GM21526 (cell line): ENCODE measurements at regions not wholly inside any gene's neighbourhood (a gene's known extent, or its start where the extent isn't known, plus 50 kb on each side); places are given as distances from the start of the nearest gene placed in this dataset.

Experiments
- ATAC-seq: cut with Tn5 transposase; IDR thresholded peaks from one replicate; pipeline ENCODE4 v1.9.1; 2021; ENCODE audit warnings: moderate library complexity; ENCODE audit not compliant: unreplicated experiment, low FRiP score

DNA sequence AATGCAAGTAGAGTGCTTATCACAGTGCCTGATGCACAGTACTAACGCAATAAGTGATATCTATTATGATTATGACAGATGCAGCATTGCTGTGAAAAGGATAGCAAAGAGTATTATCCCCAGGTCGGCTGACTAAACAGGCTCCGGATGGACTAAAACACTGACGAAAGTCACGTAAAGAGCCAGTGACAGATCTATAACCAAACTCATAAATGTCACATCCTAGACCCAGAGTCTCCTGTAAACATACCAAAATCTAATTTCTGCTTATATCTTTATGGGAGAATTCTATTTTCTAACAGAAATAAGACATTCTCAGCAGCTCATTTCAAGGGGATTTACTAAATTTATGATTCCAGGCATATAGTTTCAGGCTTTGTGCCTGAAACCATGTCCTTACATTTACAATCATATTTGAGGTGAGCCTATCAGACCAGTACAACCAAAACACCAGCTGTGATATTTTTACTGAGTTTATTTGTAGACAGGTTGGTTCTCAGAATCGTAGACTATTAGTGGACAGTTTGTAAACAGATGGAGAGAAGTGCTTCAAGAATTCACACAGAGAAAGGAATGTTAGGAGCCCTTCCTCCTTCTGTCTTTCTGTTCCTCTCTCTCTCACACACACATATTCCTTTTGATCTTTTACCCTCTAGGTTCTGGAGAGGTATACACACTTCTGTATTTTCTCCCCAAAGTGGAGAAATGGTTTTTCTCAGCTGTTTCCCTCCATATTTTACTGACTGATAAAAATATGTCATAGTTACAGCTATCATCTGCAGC is 52.4 kb upstream of the WDR26 start:
- no peak for ATAC-seq

DNA sequence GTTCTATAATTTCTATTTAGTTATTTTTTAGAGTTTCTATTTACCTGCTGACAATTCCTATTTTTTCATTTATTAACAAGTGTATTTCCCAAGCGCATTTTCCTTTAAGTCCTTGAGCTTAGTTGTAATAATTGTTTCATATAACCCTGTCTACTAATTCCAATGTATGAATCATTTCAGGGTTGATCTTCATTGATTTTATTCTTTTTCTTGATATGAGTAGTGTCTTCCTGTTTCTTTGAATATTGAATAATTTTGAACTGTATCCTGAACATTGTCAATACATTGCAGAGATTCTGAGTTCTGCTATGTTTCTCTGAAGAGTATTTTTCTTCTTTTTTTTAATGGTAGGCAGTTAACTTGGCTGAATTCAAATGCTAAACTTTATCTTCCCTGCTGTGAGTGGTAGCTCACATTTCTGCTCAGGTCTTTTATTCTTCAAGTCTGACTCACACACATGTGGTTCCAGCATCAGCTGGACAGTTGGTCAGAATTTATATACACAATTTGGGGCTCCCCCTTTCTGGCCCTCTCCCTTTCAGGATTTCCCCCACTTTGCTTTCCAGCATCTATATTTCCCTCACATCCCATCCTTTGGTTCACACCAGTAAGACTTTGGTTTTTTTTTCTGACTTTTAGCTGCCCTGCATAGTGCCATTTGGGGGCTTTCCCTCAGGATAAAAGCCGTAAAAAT is 54.4 kb upstream of the WDR26 start:
- ATAC-seq = no peak

DNA sequence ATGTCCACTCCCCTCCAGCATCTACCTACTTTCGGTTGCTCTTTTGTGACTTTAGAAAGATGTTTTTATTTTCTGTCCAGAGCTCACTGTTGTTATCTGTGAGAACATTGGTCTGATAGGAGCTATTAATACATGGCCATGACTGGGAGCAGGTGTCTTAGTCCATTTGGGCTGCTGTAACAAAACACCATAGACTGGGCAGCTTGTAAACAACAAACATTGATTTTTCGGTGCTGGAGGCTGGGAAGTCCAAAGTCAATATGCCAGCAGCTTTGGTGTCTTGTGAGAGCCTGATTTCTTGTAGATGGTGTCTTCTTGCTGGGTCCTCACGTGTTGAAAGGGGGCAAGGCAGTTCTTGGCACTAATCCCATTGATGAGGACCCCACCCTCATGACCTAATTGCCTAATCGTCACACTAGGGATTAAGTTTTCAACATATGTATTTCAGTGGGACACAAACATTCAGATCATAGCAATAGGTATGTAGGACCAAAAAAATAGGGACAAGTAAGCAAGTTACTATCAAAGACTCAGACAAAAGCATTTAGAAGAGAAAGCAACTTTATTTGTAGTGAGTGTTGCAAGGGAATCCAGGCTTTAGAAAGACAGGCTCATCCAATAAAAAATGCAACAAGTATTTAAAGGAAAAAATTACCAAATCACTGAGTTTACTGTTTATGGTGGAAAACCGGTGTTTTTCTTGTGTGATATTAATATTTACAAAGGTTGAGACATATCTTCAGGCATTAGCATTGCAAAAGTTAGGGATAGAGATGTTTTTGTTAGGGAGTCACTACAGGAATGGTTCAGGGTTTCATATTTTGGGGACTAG is 55.2 kb upstream of the WDR26 start:
- no peak for ATAC-seq

DNA sequence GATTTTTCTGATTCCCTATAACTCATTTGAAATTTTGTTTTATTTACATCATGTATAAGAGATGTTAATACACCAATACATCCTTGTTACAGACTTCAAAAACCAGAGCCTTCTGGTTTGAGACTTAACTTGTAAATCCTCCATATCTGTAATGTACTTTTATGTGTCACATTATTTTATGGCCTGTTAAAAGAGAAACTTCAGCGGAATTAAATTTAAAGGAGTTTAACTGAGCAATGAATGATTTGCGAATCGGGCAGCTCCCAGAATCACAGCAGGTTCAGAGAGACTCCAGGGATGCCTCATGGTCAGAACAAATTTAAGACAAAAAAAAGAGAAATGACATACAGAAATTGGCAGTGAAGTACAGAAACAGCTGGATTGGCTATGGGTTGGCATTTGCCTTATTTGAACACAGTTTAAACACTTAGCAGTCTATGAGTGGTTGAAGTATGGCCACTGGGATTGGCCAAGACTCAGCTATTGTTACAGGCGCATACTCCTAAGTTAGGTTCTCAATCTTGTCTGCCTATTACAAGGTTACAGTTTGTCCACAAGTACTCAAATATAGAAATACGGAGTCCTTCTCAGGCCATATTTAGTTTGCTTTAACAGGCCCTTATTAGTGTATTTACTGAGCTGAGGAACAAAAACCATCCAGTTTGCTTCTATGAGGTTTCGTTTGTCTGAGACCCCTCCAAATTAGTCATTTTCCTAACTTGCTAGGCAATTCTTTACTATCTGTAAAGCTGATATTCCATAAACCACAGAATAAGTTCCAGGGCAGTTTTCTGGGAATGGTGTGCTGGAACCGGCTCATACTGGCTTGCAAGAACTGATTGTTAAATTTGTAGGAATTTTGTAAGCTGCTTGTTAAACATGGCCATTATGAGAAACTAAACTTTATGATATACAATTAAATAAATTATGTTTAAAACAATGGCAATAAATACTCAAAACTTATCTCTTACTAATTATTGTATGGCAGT is 56.2 kb upstream of the WDR26 start:
- ATAC-seq = no peak

DNA sequence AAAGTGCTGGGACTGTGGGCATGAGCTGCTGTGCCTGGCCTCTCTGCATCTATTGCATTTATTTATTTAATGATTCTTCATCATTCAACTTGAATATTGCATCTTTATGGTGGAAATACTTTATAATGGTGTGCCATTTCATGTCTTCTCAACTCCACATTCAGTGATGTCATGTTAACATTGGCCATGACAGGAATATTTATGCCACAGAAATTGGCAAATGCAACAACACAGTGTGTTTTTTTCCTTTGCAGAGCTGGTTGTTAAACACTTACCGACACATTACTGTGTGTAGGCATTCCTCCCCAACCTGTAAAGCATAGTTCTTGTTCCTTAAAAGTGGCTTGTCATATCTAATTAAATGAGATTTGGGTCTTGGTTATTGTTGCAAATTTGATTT is 57.4 kb upstream of the WDR26 start:
- ATAC-seq = no peak

DNA sequence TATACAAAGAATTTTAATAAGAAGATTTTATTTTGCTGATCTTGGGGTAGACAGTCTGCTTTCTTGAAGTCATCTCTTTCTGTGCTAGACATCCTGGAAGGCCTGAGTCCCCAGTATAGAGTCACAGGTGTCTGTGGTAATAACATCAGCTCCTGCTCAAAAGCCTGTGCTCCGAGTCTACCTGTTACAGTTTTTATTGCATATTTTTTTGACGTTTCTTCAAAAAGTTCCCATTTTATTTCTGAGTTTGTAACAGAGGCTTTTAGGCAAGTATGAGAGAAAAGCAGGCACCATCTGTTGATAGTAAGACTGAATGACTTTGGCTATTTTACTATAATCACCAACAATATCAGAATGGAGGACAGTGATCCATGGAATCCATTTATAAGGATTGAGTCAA is 58.0 kb upstream of the WDR26 start:
- no peak for ATAC-seq

DNA sequence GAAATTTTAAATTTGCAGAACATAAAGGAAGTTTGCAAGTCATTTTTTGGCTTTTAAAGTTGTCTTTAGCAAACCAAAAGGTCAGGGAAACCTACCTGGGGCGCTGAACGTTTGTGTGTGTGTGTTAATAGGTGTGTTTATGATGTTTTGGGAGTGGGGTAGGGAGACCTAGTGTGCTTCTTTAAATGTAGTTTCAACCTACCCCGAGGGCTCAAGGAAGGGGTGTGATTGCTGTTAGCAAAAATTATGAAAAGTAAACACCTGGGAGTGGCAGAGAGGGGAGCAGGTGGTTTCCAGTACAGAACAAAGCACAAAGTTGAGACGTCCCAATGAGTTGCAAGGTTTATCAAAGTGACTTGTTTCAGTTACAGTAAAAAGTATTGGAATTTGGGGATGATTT is 58.7 kb upstream of the WDR26 start:
- ATAC-seq = no peak

DNA sequence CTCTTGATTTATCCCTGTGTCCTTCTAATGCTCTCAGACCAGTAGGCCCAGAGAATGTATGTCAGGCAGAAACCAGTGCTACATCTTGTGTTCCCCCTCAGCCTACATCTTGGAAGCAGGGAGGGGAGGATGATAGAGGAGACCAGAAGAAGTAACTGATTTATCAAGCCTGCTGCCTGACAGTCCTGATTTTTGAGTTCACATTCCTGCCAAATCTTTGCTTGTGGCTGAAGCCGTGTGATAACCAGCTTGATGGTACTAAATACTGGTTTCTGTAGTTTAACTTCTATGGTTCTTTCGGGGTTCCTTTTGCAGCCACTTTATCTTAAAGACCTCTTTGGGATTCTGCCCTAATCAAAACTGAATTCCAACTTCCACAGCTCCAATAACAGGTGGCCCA is 59.7 kb upstream of the WDR26 start:
- ATAC-seq = no peak

DNA sequence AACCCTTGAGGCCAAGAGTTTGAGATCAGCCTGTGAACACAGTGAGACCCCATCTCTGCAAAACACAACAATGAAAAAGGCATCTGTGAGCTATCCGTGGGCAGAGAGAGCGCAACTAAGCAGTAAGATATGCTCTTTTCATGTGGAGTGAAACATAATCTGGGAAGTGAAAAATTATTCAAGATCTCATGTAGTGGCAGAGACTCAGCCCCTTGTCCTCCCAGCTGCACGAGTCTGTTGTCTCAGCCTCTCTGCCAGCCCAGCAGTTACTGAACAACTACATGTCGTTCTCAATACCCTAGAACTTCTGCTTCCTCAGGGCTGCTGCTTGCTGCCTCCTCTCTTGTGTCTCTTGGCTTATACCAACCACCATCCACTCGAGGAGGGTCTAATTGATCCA is 61.3 kb upstream of the WDR26 start:
- no peak for ATAC-seq

DNA sequence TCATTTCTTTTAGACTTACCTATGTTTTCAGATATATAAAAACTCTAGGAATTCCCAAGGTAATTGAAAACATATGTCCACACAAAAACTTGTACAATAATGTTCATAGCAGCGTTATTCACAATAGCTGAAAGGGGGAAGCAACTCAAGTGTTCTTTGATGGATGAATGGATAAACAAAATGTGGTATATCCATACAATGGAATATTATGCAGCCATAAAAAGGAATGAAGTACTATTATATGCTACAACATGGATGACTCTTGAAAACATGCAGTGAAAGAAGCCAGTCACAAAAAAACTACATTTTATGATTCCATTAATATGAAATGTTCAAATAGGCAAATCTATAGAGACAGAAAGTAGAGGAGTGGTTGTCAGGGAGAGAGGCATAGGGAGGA is 62.2 kb upstream of the WDR26 start:
- no peak for ATAC-seq

DNA sequence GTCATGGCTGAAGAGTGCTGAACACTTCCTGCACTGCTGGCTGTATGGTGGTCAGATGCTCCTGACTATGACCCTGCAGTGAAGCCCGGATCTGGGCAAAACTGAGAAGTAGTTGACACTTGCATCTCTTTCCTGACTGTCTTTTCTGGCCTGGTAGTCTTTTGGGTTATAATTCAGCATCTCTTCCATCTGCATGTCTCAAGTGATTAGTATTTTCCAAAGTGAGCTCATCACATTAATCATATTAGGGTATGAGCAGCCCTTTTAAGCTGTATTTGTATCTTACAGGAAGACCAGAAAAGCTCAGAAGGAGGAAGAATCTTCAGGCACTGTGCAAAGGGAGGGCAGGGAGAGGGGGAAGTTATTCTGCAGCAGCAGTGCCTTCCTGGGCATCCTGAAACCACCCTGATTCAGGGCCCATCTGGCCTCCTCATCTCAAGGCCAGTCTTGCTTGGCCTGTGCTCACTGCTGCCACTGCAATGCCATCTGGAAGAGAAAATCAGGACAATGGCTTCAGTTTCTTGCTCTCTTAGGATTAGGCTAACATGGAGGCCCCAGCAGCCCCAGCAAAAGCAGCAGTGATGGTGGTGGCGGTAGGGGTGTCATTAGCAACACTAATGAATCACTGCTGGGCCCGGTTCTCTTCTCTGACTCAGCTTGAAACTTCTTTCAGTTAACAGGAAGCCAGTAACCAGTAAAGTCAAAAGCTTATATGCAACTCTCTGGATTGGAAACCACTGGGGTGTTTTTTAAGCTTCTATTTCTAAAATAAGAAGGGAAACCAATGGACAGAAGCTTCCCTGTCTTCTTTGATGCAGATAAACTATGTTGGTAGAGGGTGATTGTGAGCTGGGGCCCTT is 63.3 kb upstream of the WDR26 start:
- ATAC-seq = peak; percentile 97

DNA sequence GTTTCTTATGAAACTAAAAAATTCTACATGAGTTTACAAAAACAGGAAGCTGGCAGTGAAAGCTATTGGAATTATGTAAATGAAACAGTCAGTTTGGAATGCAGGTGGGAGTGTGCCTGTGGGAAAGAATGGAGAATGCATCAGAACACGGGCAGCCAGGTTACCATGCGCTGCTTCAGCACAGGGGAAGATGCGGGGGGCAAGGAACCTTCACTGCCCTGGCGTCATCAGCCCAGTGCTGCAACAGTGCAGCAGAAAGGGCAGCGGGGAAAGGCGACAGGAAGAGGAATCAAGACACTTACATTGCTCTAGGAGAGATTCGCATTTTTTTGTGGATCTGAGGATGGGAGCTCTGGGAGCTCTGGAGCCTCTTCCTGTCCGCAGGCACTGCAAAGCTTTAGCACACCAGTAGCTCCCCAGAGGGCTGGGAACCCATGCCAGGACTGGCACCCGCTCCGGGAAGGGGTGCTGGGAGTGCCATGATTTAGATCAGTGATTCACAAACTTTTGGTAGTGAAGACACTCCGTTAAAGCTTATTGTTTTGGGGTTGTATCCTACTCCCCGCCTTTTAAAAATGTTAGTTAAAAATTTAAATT is 64.1 kb upstream of the WDR26 start:
- ATAC-seq = no peak

DNA sequence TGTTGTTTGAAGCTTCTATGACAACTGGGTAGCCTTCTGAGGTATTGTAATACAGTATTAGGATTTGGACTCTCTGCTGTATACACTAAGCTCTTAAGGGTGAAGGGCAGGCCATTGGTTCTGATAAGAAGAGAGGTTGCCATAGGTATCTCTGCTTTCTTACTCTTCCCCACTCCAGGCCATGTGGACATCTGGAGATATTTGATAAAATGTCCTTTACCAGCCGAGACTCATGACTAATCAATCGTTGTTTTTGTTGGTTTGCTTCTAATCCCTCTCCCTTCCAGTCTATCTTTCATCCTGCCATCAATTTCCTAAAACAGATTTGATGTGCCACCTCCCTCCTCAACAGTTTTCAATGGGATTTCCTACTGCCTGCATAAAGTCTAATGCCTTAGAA is 64.6 kb upstream of the WDR26 start:
- no peak for ATAC-seq

DNA sequence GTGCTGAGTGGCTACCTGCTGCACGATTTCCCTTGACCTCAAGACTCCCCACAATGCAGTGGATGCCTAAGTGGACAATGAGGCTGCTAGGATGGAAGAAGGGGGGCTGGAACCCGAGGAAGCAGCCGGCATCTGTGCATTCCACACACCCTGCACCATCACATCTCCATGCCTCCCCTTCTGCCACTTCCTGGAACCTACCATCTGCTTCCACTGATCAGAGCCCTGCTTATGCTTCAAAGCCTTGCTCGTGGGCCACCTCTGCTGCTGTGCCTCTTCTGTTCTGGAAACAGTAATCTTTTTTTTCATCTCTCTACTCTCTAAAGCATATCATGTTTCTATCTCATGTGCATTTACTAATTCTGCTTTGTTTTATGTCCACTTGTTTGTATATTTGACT is 66.2 kb upstream of the WDR26 start:
- no peak for ATAC-seq

DNA sequence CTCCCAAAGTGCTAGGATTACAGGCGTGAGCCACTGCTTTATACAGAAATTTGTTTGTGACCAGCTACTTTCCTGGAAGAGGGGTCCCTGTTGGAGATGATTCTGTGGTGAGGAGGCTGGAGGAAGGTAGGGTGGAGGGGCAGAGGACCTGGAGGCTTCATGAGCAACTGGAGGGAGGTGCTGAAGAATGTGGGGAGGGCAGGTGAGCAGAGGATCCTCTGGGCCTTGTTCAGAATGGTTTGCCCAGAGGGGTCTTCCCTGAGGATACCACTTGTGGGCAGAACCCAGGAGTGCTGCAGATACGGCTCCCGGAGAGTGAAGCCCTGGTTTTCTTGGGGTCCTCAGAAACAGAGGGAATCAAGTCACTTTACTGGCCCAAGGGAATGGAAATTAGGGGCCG is 67.2 kb upstream of the WDR26 start:
- ATAC-seq = no peak

DNA sequence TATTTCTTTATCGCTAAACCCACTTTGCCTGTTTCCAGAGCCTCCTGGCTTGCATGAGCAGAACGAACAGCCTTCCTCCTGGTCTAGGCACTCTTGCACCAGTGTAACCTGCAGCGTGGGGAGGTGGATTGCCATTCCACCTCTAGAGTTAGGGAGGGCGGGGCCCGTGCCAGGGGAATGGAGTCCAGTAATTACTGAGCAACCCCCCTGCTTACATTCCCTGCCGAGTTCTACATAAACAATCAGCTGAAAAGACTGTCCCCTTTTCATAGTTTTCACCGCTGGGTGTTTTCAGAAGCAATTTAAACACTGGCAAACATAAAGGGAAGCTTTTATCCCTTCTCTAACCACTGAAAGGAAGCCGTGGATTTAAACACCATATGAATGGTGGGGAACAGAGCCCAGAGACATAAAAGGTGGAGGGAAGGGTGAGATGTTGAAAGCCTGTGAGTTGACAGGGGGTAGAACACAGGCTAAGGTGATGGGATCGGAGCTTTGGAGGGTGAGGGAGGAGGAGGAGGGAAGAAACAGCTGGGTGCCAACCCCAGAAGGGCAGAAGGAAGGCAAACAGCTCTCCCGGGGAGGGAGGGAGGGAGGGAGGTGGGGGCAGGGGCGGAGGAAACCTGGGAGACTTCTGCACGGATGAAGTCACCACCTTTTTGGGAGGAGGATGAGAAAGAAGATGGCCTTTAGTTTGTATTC is 68.0 kb upstream of the WDR26 start:
- no peak for ATAC-seq

DNA sequence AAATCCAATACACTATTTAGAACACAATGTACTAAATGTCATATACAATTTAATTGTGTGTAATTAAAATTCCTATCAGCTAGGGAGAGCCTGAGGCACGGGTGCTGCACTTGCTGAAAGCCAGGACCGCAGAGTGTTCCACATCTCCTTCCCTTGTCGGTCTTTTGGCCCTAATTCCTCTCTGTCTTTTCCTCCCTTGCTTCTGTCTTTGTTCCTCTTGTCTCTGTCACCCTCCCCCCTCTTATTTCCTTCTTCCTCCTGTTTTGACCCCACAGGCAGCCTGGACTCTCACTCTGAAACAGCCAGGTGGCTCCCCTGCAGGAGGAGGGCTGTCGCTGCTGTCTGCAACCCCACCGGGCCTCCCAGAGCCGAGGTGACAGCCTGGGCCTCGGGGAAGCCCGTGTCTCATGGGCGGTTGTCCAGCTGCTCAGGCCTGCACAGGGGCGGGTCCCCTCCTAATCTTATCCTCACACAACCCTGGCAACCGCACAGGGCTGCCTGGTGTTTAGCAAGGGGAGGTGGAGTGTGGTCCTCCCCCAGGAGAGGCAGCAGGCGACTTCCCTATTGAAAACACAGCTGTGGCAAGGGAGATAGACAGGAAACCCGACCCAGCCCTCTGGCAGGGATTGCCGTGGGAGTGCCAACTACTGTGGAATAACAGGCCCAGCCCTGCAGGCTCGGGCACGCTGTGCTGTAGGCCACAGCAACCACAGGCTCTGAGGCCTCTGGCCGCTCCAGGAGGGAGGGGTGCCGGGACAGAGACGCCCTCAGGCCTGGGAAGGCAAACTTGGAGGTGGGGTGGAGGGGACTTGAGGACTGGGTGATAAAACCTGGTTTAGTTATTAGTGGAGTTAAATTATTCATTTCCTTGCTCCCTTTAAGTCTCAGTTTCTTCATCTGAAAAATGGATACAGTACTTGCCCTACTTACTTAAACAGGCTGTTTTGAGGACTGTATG is 68.8 kb upstream of the WDR26 start:
- peak; percentile 94 for ATAC-seq
